Ishikawa (cell line): ENCODE measurements at regions not wholly inside any gene's neighbourhood (a gene's known extent, or its start where the extent isn't known, plus 50 kb on each side); places are given as distances from the start of the nearest gene placed in this dataset.

Experiments used
- CEBPB ChIP-seq: IDR thresholded peaks from 2 replicates; pipeline ENCODE4 v1.6.1; 2012
- CREB1 ChIP-seq: IDR thresholded peaks from 2 replicates; pipeline ENCODE4 v1.6.1; 2012; ENCODE audit warnings: low read depth
- EGR1 ChIP-seq: IDR thresholded peaks from 2 replicates; pipeline ENCODE4 v1.6.1; 2012
- EP300 ChIP-seq: IDR thresholded peaks from 2 replicates; pipeline ENCODE4 v1.6.1; 2012; ENCODE audit warnings: borderline replicate concordance
- FOXM1 ChIP-seq: IDR thresholded peaks from 2 replicates; pipeline ENCODE4 v1.6.1; 2012; ENCODE audit warnings: low read depth, borderline replicate concordance
- NFIC ChIP-seq: IDR thresholded peaks from 2 replicates; pipeline ENCODE4 v1.6.1; 2012
- RAD21 ChIP-seq: IDR thresholded peaks from 2 replicates; pipeline ENCODE4 v1.6.1; 2012; ENCODE audit warnings: low read depth
- TAF1 ChIP-seq: IDR thresholded peaks from 2 replicates; pipeline ENCODE4 v1.6.1; 2012; ENCODE audit warnings: low read depth, mild to moderate bottlenecking
- TCF12 ChIP-seq: IDR thresholded peaks from 2 replicates; pipeline ENCODE4 v1.6.1; 2012; ENCODE audit warnings: low read depth
- TEAD4 ChIP-seq: IDR thresholded peaks from 2 replicates; pipeline ENCODE4 v1.6.1; 2012
- YY1 ChIP-seq: IDR thresholded peaks from 2 replicates; pipeline ENCODE4 v1.6.1; 2012; ENCODE audit warnings: low read depth
- ZBTB7A ChIP-seq: IDR thresholded peaks from 2 replicates; pipeline ENCODE4 v1.6.1; 2012; ENCODE audit warnings: low read depth
- TF ChIP-seq, protein P1 (sequence below): IDR thresholded peaks from 2 replicates; pipeline ENCODE4 v1.6.1; 2012; ENCODE audit warnings: low read depth, mild to moderate bottlenecking
- TF ChIP-seq, protein P2 (sequence below): IDR thresholded peaks from 2 replicates; pipeline ENCODE4 v1.6.1; 2012
- TF ChIP-seq, protein P3 (sequence below): IDR thresholded peaks from 2 replicates; pipeline ENCODE4 v1.6.1; 2012

DNA sequence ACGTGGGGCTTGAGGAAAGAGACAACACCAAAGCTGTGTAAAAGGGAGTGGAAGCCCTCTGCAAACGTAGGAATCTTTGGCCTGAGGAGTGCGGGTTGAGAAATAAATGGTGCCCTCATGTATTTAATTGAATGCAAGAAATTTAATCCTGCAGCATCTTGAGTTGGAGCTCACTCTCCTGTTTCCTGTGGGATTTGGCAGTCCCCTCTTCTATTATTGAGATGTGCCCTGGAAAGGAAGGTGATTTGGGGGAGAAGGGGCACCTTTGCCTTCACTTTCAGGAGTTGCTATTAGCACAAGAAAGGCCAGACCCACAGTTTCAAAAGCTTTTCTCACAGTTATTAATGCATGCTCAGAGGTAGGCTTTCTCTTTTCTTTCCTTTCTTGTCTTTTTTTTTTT, 201.4 kb upstream of the HDDC2 start:
- no peak for TF ChIP-seq NFIC
- TF ChIP-seq EGR1 = no peak
- no peak for TF ChIP-seq TAF1
- TF ChIP-seq YY1 = no peak
- no peak for TF ChIP-seq FOXM1

DNA sequence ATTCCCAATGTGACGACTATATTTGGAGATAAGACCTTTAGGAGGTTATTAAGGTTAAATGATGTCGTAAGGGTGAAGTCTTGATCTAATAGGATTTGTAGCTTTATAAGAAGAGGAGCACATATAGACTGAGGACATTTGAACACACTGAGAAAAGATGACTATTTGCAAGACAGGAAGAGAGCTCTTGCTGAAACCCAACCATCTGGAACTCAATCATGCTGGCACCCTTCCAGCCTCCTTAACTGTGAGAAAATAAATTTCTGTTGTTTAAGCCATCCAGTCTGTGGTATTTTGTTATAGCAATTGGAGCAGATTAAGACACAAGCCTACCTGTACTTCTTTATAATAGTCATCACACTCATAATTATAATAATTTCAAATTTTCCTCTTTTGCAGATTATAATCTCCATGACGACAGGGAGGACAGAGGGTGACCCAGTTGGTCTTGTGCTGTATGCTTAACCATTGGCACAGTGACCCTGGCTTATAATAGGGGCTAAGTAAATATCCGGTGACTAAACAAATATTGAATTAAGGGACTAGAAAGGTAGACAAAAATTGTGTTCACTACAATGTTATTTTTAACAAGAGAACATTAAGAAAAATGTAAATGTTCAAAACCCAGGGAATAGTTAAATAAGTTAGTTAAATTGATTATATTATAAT, 206.4 kb upstream of the HDDC2 start:
- TF ChIP-seq TCF12 = no peak
- no peak for TF ChIP-seq NFIC
- TF ChIP-seq ZBTB7A = no peak
- TF ChIP-seq TAF1 = no peak
- no peak for TF ChIP-seq FOXM1
- TF ChIP-seq, protein P1, sequence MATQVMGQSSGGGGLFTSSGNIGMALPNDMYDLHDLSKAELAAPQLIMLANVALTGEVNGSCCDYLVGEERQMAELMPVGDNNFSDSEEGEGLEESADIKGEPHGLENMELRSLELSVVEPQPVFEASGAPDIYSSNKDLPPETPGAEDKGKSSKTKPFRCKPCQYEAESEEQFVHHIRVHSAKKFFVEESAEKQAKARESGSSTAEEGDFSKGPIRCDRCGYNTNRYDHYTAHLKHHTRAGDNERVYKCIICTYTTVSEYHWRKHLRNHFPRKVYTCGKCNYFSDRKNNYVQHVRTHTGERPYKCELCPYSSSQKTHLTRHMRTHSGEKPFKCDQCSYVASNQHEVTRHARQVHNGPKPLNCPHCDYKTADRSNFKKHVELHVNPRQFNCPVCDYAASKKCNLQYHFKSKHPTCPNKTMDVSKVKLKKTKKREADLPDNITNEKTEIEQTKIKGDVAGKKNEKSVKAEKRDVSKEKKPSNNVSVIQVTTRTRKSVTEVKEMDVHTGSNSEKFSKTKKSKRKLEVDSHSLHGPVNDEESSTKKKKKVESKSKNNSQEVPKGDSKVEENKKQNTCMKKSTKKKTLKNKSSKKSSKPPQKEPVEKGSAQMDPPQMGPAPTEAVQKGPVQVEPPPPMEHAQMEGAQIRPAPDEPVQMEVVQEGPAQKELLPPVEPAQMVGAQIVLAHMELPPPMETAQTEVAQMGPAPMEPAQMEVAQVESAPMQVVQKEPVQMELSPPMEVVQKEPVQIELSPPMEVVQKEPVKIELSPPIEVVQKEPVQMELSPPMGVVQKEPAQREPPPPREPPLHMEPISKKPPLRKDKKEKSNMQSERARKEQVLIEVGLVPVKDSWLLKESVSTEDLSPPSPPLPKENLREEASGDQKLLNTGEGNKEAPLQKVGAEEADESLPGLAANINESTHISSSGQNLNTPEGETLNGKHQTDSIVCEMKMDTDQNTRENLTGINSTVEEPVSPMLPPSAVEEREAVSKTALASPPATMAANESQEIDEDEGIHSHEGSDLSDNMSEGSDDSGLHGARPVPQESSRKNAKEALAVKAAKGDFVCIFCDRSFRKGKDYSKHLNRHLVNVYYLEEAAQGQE = no peak
- TF ChIP-seq EP300 = no peak
- TF ChIP-seq EGR1 = no peak
- no peak for TF ChIP-seq YY1
- TF ChIP-seq CEBPB = no peak
- TF ChIP-seq TEAD4 = no peak

DNA sequence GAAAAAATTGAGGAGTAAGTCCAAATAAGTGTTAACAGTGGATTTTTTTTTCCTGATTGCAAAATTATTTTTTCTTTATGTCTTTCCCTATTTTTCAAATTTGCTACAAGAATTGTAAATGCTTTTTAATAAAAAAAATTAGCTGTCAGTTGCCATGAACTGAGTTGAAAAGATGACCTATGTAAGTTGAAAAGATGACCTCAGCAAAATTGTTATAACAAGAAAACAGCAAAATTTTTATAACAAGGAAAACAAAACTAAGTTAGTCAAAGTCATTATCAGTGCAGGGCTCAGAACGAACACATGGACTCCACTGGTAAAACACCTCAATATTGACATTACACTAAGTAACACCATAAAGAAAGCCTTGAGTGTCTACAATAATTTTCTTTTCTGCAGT, 207.0 kb upstream of the HDDC2 start:
- TF ChIP-seq EP300 (no peak), FOXM1 (no peak), CREB1 (no peak)

DNA sequence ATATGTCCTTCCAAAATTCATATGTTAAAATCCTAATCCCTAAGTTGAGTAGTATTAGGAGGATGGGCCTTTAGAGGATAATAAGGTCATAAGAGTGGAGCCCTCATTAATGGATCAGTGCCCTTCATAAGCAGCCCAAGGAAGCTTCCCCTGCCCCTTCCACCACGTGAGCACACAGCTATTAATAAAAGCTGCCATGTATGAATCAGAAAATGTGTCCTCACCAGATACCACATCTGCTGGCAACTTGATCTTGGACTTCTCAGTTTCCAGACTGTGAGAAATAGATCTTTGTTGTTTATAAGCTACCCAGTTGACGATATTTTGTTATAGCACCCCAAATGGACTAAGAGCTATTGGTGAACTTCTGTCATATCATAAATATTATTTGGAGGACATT, 207.7 kb upstream of the HDDC2 start:
- no peak for TF ChIP-seq CREB1
- no peak for TF ChIP-seq CEBPB
- TF ChIP-seq TCF12 = no peak
- no peak for TF ChIP-seq EP300
- TF ChIP-seq RAD21 = no peak
- no peak for TF ChIP-seq FOXM1
- no peak for TF ChIP-seq NFIC
- TF ChIP-seq, protein P2, sequence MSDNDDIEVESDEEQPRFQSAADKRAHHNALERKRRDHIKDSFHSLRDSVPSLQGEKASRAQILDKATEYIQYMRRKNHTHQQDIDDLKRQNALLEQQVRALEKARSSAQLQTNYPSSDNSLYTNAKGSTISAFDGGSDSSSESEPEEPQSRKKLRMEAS = no peak
- TF ChIP-seq TEAD4 = no peak
- no peak for TF ChIP-seq TAF1
- TF ChIP-seq ZBTB7A = no peak
- no peak for TF ChIP-seq YY1
- no peak for TF ChIP-seq EGR1
- TF ChIP-seq, protein P1 = no peak
- TF ChIP-seq, protein P3, sequence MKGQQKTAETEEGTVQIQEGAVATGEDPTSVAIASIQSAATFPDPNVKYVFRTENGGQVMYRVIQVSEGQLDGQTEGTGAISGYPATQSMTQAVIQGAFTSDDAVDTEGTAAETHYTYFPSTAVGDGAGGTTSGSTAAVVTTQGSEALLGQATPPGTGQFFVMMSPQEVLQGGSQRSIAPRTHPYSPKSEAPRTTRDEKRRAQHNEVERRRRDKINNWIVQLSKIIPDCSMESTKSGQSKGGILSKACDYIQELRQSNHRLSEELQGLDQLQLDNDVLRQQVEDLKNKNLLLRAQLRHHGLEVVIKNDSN = no peak

DNA sequence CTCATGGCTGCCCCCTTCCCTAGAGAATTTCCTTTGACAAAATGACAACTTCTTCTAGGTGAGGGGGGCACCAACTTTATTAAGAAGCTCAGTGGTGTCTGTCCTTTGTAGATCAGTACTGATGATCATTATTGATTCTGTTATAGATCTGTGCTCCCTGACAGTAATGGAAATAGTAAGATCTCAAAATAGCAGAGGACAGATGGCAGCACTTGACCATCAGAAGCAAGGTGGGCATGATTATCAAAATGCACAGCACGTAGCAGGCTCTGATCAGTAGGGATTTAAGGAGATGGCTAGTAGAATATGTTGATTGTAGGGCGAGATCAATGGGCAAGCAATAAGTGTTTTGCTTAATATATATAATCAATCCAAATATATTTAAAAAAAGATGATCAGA, 208.6 kb upstream of the HDDC2 start:
- TF ChIP-seq YY1 (no peak), CEBPB (no peak), TCF12 (no peak), CREB1 (no peak), TAF1 (no peak), EP300 (no peak), NFIC (no peak), ZBTB7A (no peak), EGR1 (no peak), FOXM1 (no peak), TEAD4 (no peak)
- TF ChIP-seq, protein P1 = no peak
- TF ChIP-seq, protein P2 = no peak
